Endothelial cell of umbilical vein (primary cell): ENCODE measurements at regions not wholly inside any gene's neighbourhood (a gene's known extent, or its start where the extent isn't known, plus 50 kb on each side); places are given as distances from the start of the nearest gene placed in this dataset.

ENCODE experiments used
- BruUV-seq: library from RNA; stranded (reverse); fragments of 400-500 nt; replicated peaks from 2 replicates; lab custom pipeline; 2021; lab: Mats Ljungman, UMichigan
- CTCF ChIA-PET: fragments of 300-600, 350-600 bp; sonication (Branson Sonifier 250); formaldehyde crosslinking; loops from one replicate; lab custom pipeline; 2021; ENCODE audit warnings: antibody characterized with exemption, inconsistent platforms; lab: Charles Lee
- POLR2A ChIA-PET: fragments of 300-600, 350-600 bp; sonication (Branson Sonifier 250); formaldehyde crosslinking; loops from one replicate; lab custom pipeline; 2021; ENCODE audit warnings: antibody characterized with exemption, inconsistent platforms; lab: Charles Lee
- DNase-seq: peaks from one replicate; pipeline ENCODE4 v3.0.0-alpha.2; 2011; ENCODE audit warnings: low read depth, low spot score
- FAIRE-seq: peaks from 2 replicates; lab custom pipeline; 2011; peaks lifted over from hg19 to GRCh38; lab: Jason Lieb, UNC
- H2AFZ ChIP-seq: 2 replicates; pipeline ENCODE4 v1.6.0; 2012; ENCODE audit warnings: low read depth, low read length, control low read depth, inconsistent platforms
- H3K27ac ChIP-seq: 2 replicates; pipeline ENCODE4 v1.5.1; 2011; ENCODE audit warnings: low read depth, mild to moderate bottlenecking, control low read depth, low read length, moderate library complexity; ENCODE audit not compliant: insufficient read depth
- H3K27me3 ChIP-seq, 2 experiments: 2 replicates each; pipeline versions ENCODE4 v1.6.0 to v1.6.1; 2011; ENCODE audit warnings: low read length in 2 of 2, mixed read lengths in 1 of 2; ENCODE audit not compliant: control insufficient read depth in 2 of 2, insufficient read depth in 2 of 2
- H3K36me3 ChIP-seq, 2 experiments: 2 replicates in 1 of 2; 3 replicates in 1 of 2; pipeline ENCODE4 v1.5.1; 2011; ENCODE audit warnings: low read length in 2 of 2, mild to moderate bottlenecking in 1 of 2, moderate library complexity in 1 of 2; ENCODE audit not compliant: control insufficient read depth in 2 of 2, insufficient read depth in 2 of 2; ENCODE audit errors: extremely low read depth in 1 of 2
- H3K4me1 ChIP-seq: 3 replicates; pipeline ENCODE4 v1.5.1; 2011; ENCODE audit warnings: mild to moderate bottlenecking, low read length; ENCODE audit not compliant: control insufficient read depth, insufficient read depth; ENCODE audit errors: extremely low read depth
- H3K4me2 ChIP-seq: 2 replicates; pipeline ENCODE4 v1.6.1; 2011; ENCODE audit warnings: low read length, control low read depth, mixed read lengths; ENCODE audit not compliant: insufficient read depth
- H3K4me3 ChIP-seq, 3 experiments: fragments of 200-600 bp in 1 of 3; sonication (generic), shearing (Covaris generic) in 1 of 3; replicated peaks in 1 of 3; 2 replicates each; pipeline ENCODE4 v1.5.1; 2011 to 2016; ENCODE audit warnings: control low read depth in 3 of 3, low read length in 3 of 3, mild to moderate bottlenecking in 2 of 3, inconsistent platforms in 1 of 3, low read depth in 1 of 3, moderate library complexity in 1 of 3; ENCODE audit not compliant: insufficient read depth in 1 of 3
- H3K79me2 ChIP-seq: 2 replicates; pipeline ENCODE4 v1.6.0; 2012; ENCODE audit warnings: low read length, inconsistent platforms; ENCODE audit not compliant: control insufficient read depth, insufficient read depth
- H3K9ac ChIP-seq: replicated peaks from 2 replicates; pipeline ENCODE3; 2011; ENCODE audit warnings: low read length, control low read depth; ENCODE audit not compliant: insufficient read depth; ENCODE audit errors: extremely low read depth
- H3K9me1 ChIP-seq: replicated peaks from 3 replicates; pipeline ENCODE4 v1.6.0; 2011; ENCODE audit warnings: mild to moderate bottlenecking, low read length; ENCODE audit not compliant: control insufficient read depth, insufficient read depth; ENCODE audit errors: extremely low read depth
- H3K9me3 ChIP-seq: replicated peaks from 2 replicates; pipeline ENCODE4 v1.5.1; 2012; ENCODE audit warnings: low read length, inconsistent platforms; ENCODE audit not compliant: control insufficient read depth, insufficient read depth
- H4K20me1 ChIP-seq: replicated peaks from 2 replicates; pipeline ENCODE3; 2011; ENCODE audit warnings: mild to moderate bottlenecking, low read length; ENCODE audit not compliant: control insufficient read depth, insufficient read depth; ENCODE audit errors: extremely low read depth
- EZH2 ChIP-seq: IDR thresholded peaks from 2 replicates; pipeline ENCODE4 v1.6.1; 2012; ENCODE audit warnings: borderline replicate concordance, low read depth, mild to moderate bottlenecking, moderate library complexity, low read length, inconsistent platforms; ENCODE audit not compliant: severe bottlenecking
- FOS ChIP-seq: IDR thresholded peaks from 2 replicates; pipeline ENCODE4 v1.6.1; 2011; ENCODE audit warnings: mild to moderate bottlenecking, low read length, moderate library complexity, borderline replicate concordance; ENCODE audit not compliant: insufficient read depth
- GATA2 ChIP-seq: IDR thresholded peaks from 2 replicates; pipeline ENCODE4 v1.7.0; 2011; ENCODE audit warnings: low read depth, mild to moderate bottlenecking, moderate library complexity, mixed read lengths, low read length; ENCODE audit not compliant: insufficient read length, insufficient read depth
- JUN ChIP-seq: IDR thresholded peaks from 2 replicates; pipeline ENCODE4 v1.6.1; 2011; ENCODE audit warnings: borderline replicate concordance, low read depth; ENCODE audit not compliant: insufficient read length, insufficient read depth
- MYC ChIP-seq: IDR thresholded peaks from one replicate; pipeline ENCODE4 v1.6.1; 2011; ENCODE audit warnings: mild to moderate bottlenecking, low read depth, low read length
- POLR2A ChIP-seq: IDR thresholded peaks from 2 replicates; pipeline ENCODE4 v1.6.1; 2012; ENCODE audit warnings: low read depth, mild to moderate bottlenecking, control low read depth, low read length
- POLR2AphosphoS5 ChIP-seq: IDR thresholded peaks from 2 replicates; pipeline ENCODE4 v1.6.1; 2012; ENCODE audit warnings: low read depth, mild to moderate bottlenecking, control low read depth, low read length, moderate library complexity; ENCODE audit not compliant: insufficient read depth
- dilution Hi-C: fragments of 300-500 bp; cut with MboI; formaldehyde crosslinking; loops from one replicate; pipeline ENCODE4 v1.15.0; 2019; ENCODE audit warnings: low sequenced_read_pairs; ENCODE audit not compliant: extremely low pct_ligation_motif_present
- intact Hi-C: fragments of 100-400 bp; cut with micrococcal nuclease; formaldehyde crosslinking; loops from one replicate; pipeline ENCODE4 v1.10.0; 2022
- TF ChIP-seq, protein P1 (sequence below), 2 donors: IDR thresholded peaks; 1 replicate in 1 of 2; 2 replicates in 1 of 2; pipeline ENCODE4 v1.5.1; 2011; ENCODE audit warnings: low read length in 2 of 2, mild to moderate bottlenecking in 2 of 2, moderate library complexity in 2 of 2, control low read depth in 1 of 2, inconsistent platforms in 1 of 2, low read depth in 1 of 2; ENCODE audit not compliant: insufficient read depth in 1 of 2; ENCODE audit errors: extremely low read depth in 1 of 2
- TF ChIP-seq, protein P2 (sequence below): IDR thresholded peaks from 2 replicates; pipeline ENCODE4 v1.6.1; 2011; ENCODE audit not compliant: insufficient read depth, insufficient read length

- FAIRE-seq (no peak), DNase-seq (no peak)
- Histone ChIP-seq H3K36me3 (peaks cover 8 to 10% of the 10 kb centered on the region in 2 experiments), H3K4me2 (no peak overlapping the region), H2AFZ (no peak overlapping the region), H3K9me3 (no peaks in the 10 kb centered on the region), H3K4me3 (no peak overlapping the region), H3K79me2 (peaks cover 15% of the 10 kb centered on the region), H3K27ac (no peak overlapping the region), H3K4me1 (no peaks in the 10 kb centered on the region), H3K9me1 (no peaks in the 10 kb centered on the region), H4K20me1 (no peaks in the 10 kb centered on the region), H3K27me3 (no peaks in the 10 kb centered on the region), H3K9ac (no peak overlapping the region)
- dilution Hi-C loops (no loop called here), intact Hi-C loops (no loop called here)
- no TSS peak for BruUV-seq
- ChIA-PET POLR2A (no interaction called here), CTCF (interaction anchor here (1.5 kb wide), 1 partner anchor 46 kb away, joined by 4 read pairs; no protein-coding TSS in a partner anchor)
- no peak for TF ChIP-seq POLR2AphosphoS5
- no peak for TF ChIP-seq POLR2A
- TF ChIP-seq GATA2: no peak
- TF ChIP-seq, protein P1, sequence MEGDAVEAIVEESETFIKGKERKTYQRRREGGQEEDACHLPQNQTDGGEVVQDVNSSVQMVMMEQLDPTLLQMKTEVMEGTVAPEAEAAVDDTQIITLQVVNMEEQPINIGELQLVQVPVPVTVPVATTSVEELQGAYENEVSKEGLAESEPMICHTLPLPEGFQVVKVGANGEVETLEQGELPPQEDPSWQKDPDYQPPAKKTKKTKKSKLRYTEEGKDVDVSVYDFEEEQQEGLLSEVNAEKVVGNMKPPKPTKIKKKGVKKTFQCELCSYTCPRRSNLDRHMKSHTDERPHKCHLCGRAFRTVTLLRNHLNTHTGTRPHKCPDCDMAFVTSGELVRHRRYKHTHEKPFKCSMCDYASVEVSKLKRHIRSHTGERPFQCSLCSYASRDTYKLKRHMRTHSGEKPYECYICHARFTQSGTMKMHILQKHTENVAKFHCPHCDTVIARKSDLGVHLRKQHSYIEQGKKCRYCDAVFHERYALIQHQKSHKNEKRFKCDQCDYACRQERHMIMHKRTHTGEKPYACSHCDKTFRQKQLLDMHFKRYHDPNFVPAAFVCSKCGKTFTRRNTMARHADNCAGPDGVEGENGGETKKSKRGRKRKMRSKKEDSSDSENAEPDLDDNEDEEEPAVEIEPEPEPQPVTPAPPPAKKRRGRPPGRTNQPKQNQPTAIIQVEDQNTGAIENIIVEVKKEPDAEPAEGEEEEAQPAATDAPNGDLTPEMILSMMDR (IDR thresholded peaks at IDR 0.05; ENCODE audit: extremely low read depth in 1 of 2, insufficient read depth in 1 of 2, low read depth in 1 of 2, low read length in 2 of 2): no peak
- TF ChIP-seq EZH2: no peak
- TF ChIP-seq MYC: no peak
- TF ChIP-seq, protein P2, sequence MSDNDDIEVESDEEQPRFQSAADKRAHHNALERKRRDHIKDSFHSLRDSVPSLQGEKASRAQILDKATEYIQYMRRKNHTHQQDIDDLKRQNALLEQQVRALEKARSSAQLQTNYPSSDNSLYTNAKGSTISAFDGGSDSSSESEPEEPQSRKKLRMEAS: no peak
- TF ChIP-seq FOS: no peak
- TF ChIP-seq JUN: no peak
These were observed 231.1 kb downstream of the MREG start for GRCh38 chr2:215782295-215782694.
